ENCODE measurements at regions not wholly inside any gene's neighbourhood (a gene's known extent, or its start where the extent isn't known, plus 50 kb on each side); places are given as distances from the start of the nearest gene placed in this dataset.

GRCh38 chr9:7481570-7481969, 318.0 kb downstream of the DMAC1 start:
- no peaks in the 10 kb centered on the region for H3K27me3 ChIP-seq (ENCODE audit: insufficient read depth, low read length, poor library complexity, severe bottlenecking)
- H3K4me3 ChIP-seq (ENCODE audit: low read length, poor library complexity, severe bottlenecking), result no peak overlapping the region
- H3K4me1 ChIP-seq (ENCODE audit: insufficient read depth, low read length, poor library complexity, severe bottlenecking), result no peaks in the 10 kb centered on the region
- no peaks in the 10 kb centered on the region for H3K9me2 ChIP-seq (replicated peaks; ENCODE audit: low read depth, low read length)
- no peak overlapping the region for H3K4me2 ChIP-seq (ENCODE audit: low read depth, low read length, poor library complexity, severe bottlenecking)
- no peaks in the 10 kb centered on the region for H4K20me1 ChIP-seq (ENCODE audit: insufficient read depth, low read length, poor library complexity, severe bottlenecking)
- H3K9ac ChIP-seq (ENCODE audit: low read depth, low read length, poor library complexity, severe bottlenecking), result no peak overlapping the region
- H2AFZ ChIP-seq (ENCODE audit: low read length), result no peak overlapping the region
- no peaks in the 10 kb centered on the region for H3K9me3 ChIP-seq (ENCODE audit: insufficient read depth, low read depth, low read length)
- no peaks in the 10 kb centered on the region for H3K79me2 ChIP-seq (ENCODE audit: insufficient read depth, low read length)
- TF ChIP-seq EZH2phosphoT487 (IDR thresholded peaks at IDR 0.05; ENCODE audit: borderline replicate concordance), result no peak
- TF ChIP-seq CTCF (conservative IDR thresholded peaks at IDR 0.05; ENCODE audit: low read length), result no peak
- H3K36me3 ChIP-seq (ENCODE audit: insufficient read depth, low read length), result no peaks in the 10 kb centered on the region
- H3F3A ChIP-seq (ENCODE audit: low read depth), result no peaks in the 10 kb centered on the region

- Histone ChIP-seq H3K9me2 (replicated peaks; ENCODE audit: low read depth, low read length) (no peaks in the 10 kb centered on the region), H3K36me3 (ENCODE audit: insufficient read depth, low read length) (no peaks in the 10 kb centered on the region), H3K27me3 (ENCODE audit: insufficient read depth, low read length, poor library complexity, severe bottlenecking) (no peaks in the 10 kb centered on the region), H2AFZ (ENCODE audit: low read length) (no peak overlapping the region), H3K79me2 (ENCODE audit: insufficient read depth, low read length) (no peaks in the 10 kb centered on the region), H3K9me3 (ENCODE audit: insufficient read depth, low read depth, low read length) (no peaks in the 10 kb centered on the region), H3K4me3 (ENCODE audit: low read length, poor library complexity, severe bottlenecking) (no peak overlapping the region), H4K20me1 (ENCODE audit: insufficient read depth, low read length, poor library complexity, severe bottlenecking) (no peaks in the 10 kb centered on the region), H3K4me2 (ENCODE audit: low read depth, low read length, poor library complexity, severe bottlenecking) (no peak overlapping the region), H3K9ac (ENCODE audit: low read depth, low read length, poor library complexity, severe bottlenecking) (no peak overlapping the region), H3K4me1 (ENCODE audit: insufficient read depth, low read length, poor library complexity, severe bottlenecking) (no peaks in the 10 kb centered on the region), H3F3A (ENCODE audit: low read depth) (no peaks in the 10 kb centered on the region)
- TF ChIP-seq EZH2phosphoT487 (IDR thresholded peaks at IDR 0.05; ENCODE audit: borderline replicate concordance) (no peak), CTCF (conservative IDR thresholded peaks at IDR 0.05; ENCODE audit: low read length) (peak; percentile 45)
These were observed 320.3 kb downstream of the DMAC1 start for GRCh38 chr9:7479300-7479699.

- no peaks in the 10 kb centered on the region for H3K9me2 ChIP-seq (replicated peaks; ENCODE audit: low read depth, low read length)
- no peaks in the 10 kb centered on the region for H3K4me1 ChIP-seq (ENCODE audit: insufficient read depth, low read length, poor library complexity, severe bottlenecking)
- H2AFZ ChIP-seq (ENCODE audit: low read length), result no peak overlapping the region
- no peak overlapping the region for H3K4me2 ChIP-seq (ENCODE audit: low read depth, low read length, poor library complexity, severe bottlenecking)
- no peaks in the 10 kb centered on the region for H3K9me3 ChIP-seq (ENCODE audit: insufficient read depth, low read depth, low read length)
- H3K4me3 ChIP-seq (ENCODE audit: low read length, poor library complexity, severe bottlenecking), result no peak overlapping the region
- no peaks in the 10 kb centered on the region for H4K20me1 ChIP-seq (ENCODE audit: insufficient read depth, low read length, poor library complexity, severe bottlenecking)
- H3F3A ChIP-seq (ENCODE audit: low read depth), result no peaks in the 10 kb centered on the region
- H3K27me3 ChIP-seq (ENCODE audit: insufficient read depth, low read length, poor library complexity, severe bottlenecking), result no peaks in the 10 kb centered on the region
- TF ChIP-seq EZH2phosphoT487 (IDR thresholded peaks at IDR 0.05; ENCODE audit: borderline replicate concordance) (no peak), CTCF (conservative IDR thresholded peaks at IDR 0.05; ENCODE audit: low read length) (no peak)
- H3K79me2 ChIP-seq (ENCODE audit: insufficient read depth, low read length), result no peaks in the 10 kb centered on the region
- H3K36me3 ChIP-seq (ENCODE audit: insufficient read depth, low read length), result no peaks in the 10 kb centered on the region
- H3K9ac ChIP-seq (ENCODE audit: low read depth, low read length, poor library complexity, severe bottlenecking), result no peak overlapping the region
These were observed 320.9 kb downstream of the DMAC1 start for GRCh38 chr9:7478646-7479045.

All from Loucy (cell line).